ENCODE measurements at regions not wholly inside any gene's neighbourhood (a gene's known extent, or its start where the extent isn't known, plus 50 kb on each side); places are given as distances from the start of the nearest gene placed in this dataset.

DNA sequence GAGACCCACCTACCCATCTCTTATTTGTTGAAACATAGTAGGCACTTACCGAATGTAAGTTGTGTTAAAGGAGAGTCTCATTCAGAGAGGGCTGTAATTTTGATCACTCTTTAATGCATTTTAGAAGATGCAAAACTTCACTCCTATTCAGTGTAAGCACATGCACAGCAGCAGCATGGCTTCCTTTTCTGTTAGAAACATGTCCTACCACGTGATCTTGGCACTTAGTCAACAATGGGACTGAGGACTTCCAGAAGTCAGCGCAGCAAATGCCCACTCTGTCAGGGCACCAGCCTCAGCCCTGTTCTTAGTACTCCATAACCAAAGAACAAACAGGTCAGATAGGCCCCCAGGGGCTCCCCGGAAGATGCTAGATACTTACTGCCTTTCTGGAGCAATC is 456.5 kb downstream of the METTL4 start:
- Histone ChIP-seq H3K9me3 (ENCODE audit: control insufficient read depth in 2 of 3, insufficient read depth in 1 of 3, low read length in 3 of 3) (no peaks in the 10 kb centered on the region), H3K9ac (ENCODE audit: low read length in 3 of 3) (no peak overlapping the region), H3K4me3 (ENCODE audit: low read length in 3 of 3) (peak overlapping the region in 2 of 3 donors; percentile 14 to 32), H3K27ac (ENCODE audit: low read depth in 2 of 2, low read length in 2 of 2) (no peak overlapping the region), H3K27me3 (ENCODE audit: control insufficient read depth, insufficient read depth, low read length) (no peaks in the 10 kb centered on the region), H3K4me1 (ENCODE audit: control insufficient read depth in 2 of 3, insufficient read depth in 2 of 3, low read depth in 1 of 3, low read length in 3 of 3) (peaks cover 0 to 2% (median 0%) of the 10 kb centered on the region in 3 donors), H3K36me3 (ENCODE audit: control insufficient read depth in 2 of 3, insufficient read depth in 3 of 3, low read length in 3 of 3) (no peaks in the 10 kb centered on the region)
- FAIRE-seq (no peak), DNase-seq (no peak)
- TF ChIP-seq, protein P1, sequence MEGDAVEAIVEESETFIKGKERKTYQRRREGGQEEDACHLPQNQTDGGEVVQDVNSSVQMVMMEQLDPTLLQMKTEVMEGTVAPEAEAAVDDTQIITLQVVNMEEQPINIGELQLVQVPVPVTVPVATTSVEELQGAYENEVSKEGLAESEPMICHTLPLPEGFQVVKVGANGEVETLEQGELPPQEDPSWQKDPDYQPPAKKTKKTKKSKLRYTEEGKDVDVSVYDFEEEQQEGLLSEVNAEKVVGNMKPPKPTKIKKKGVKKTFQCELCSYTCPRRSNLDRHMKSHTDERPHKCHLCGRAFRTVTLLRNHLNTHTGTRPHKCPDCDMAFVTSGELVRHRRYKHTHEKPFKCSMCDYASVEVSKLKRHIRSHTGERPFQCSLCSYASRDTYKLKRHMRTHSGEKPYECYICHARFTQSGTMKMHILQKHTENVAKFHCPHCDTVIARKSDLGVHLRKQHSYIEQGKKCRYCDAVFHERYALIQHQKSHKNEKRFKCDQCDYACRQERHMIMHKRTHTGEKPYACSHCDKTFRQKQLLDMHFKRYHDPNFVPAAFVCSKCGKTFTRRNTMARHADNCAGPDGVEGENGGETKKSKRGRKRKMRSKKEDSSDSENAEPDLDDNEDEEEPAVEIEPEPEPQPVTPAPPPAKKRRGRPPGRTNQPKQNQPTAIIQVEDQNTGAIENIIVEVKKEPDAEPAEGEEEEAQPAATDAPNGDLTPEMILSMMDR (IDR thresholded peaks at IDR 0.05; ENCODE audit: borderline replicate concordance, extremely low read depth, insufficient read depth): no peak
- intact Hi-C loops (cut with DNase I): no loop called here

DNA sequence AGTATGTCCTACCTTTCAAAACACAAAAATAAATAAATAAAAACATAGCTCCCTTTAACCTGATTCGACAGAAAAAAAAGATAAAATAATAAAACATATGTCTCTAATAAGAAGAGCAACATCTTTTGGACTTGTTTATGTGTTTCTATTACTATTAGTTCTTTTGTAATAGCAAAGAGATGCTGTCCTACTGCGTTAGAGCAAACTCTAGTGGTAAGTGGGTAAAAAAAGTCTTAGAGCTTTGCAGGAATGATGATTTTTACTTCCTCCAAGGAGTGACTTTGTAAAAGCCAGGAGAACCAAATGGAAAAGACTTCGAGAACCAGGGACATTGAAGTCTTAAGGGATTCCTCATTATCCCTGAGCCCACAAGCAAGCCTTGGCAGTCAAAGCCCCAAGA is 450.1 kb downstream of the METTL4 start:
- intact Hi-C loops (cut with DNase I): no loop called here
- Histone ChIP-seq H3K36me3 (ENCODE audit: control insufficient read depth in 2 of 3, insufficient read depth in 3 of 3, low read length in 3 of 3) (no peaks in the 10 kb centered on the region), H3K27me3 (ENCODE audit: control insufficient read depth, insufficient read depth, low read length) (no peaks in the 10 kb centered on the region), H3K9ac (ENCODE audit: low read length in 3 of 3) (no peak overlapping the region), H3K9me3 (ENCODE audit: control insufficient read depth in 2 of 3, insufficient read depth in 1 of 3, low read length in 3 of 3) (no peaks in the 10 kb centered on the region), H3K4me3 (ENCODE audit: low read length in 3 of 3) (no peak overlapping the region), H3K27ac (ENCODE audit: low read depth in 2 of 2, low read length in 2 of 2) (no peak overlapping the region), H3K4me1 (ENCODE audit: control insufficient read depth in 2 of 3, insufficient read depth in 2 of 3, low read depth in 1 of 3, low read length in 3 of 3) (no peaks in the 10 kb centered on the region)
- DNase-seq (no peak), FAIRE-seq (peak; percentile 33)
- TF ChIP-seq, protein P1 (IDR thresholded peaks at IDR 0.05; ENCODE audit: borderline replicate concordance, extremely low read depth, insufficient read depth): no peak

DNA sequence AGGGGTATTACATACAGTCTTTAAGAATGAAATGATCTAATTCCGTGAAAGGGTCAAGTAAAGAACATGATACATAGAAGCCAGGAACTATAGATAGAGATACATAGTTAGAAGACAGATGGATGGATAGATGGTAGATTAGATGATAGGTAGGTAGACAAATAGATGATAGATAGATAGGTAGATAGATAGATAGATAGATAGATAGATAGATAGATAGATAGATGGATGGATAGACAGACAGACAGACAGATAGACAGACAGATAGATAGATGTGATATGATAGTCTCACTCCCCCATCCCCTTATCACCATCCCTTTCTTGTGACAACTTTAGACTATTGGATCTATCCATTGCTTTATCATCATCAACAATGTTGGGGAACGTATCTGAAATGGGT is 448.2 kb downstream of the METTL4 start:
- Histone ChIP-seq H3K9me3 (ENCODE audit: control insufficient read depth in 2 of 3, insufficient read depth in 1 of 3, low read length in 3 of 3) (no peaks in the 10 kb centered on the region), H3K27me3 (ENCODE audit: control insufficient read depth, insufficient read depth, low read length) (no peaks in the 10 kb centered on the region), H3K4me1 (ENCODE audit: control insufficient read depth in 2 of 3, insufficient read depth in 2 of 3, low read depth in 1 of 3, low read length in 3 of 3) (no peaks in the 10 kb centered on the region), H3K36me3 (ENCODE audit: control insufficient read depth in 2 of 3, insufficient read depth in 3 of 3, low read length in 3 of 3) (no peaks in the 10 kb centered on the region), H3K27ac (ENCODE audit: low read depth in 2 of 2, low read length in 2 of 2) (no peak overlapping the region), H3K4me3 (ENCODE audit: low read length in 3 of 3) (no peak overlapping the region), H3K9ac (ENCODE audit: low read length in 3 of 3) (no peak overlapping the region)
- DNase-seq: no peak
- TF ChIP-seq, protein P1 (IDR thresholded peaks at IDR 0.05; ENCODE audit: borderline replicate concordance, extremely low read depth, insufficient read depth): no peak
- intact Hi-C loops (cut with DNase I): no loop called here
- no peak for FAIRE-seq

DNA sequence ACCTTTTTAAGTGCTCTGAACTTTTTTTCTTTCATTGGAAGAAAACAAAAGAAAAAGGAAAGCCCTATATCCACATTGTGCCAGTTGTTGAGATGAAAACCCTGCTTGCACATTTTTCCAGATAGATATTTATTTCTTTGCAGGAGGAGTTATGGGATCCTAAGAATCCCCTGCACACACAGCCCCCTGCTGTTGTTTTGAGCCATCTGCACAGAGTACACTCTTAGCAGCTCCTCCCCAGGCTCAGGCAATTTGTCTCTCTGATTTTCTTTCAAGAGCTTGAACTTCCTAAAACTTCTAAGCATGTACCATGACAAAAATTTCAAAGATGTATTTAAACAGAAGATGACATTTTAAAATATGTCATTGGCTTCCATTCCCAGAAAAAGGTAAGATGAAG is 436.9 kb downstream of the METTL4 start:
- Histone ChIP-seq H3K4me3 (ENCODE audit: low read length in 3 of 3) (no peak overlapping the region), H3K36me3 (ENCODE audit: control insufficient read depth in 2 of 3, insufficient read depth in 3 of 3, low read length in 3 of 3) (no peaks in the 10 kb centered on the region), H3K9ac (ENCODE audit: low read length in 3 of 3) (no peak overlapping the region), H3K27ac (ENCODE audit: low read depth in 2 of 2, low read length in 2 of 2) (no peak overlapping the region), H3K9me3 (ENCODE audit: control insufficient read depth in 2 of 3, insufficient read depth in 1 of 3, low read length in 3 of 3) (no peaks in the 10 kb centered on the region), H3K27me3 (ENCODE audit: control insufficient read depth, insufficient read depth, low read length) (no peaks in the 10 kb centered on the region), H3K4me1 (ENCODE audit: control insufficient read depth in 2 of 3, insufficient read depth in 2 of 3, low read depth in 1 of 3, low read length in 3 of 3) (no peaks in the 10 kb centered on the region)
- FAIRE-seq (no peak), DNase-seq (no peak)
- intact Hi-C loops (cut with DNase I): no loop called here
- TF ChIP-seq, protein P1 (IDR thresholded peaks at IDR 0.05; ENCODE audit: borderline replicate concordance, extremely low read depth, insufficient read depth): no peak

Data from kidney (tissue), 13 donors.